Mesodermal cell (in vitro differentiated cells): ENCODE measurements at regions not wholly inside any gene's neighbourhood (a gene's known extent, or its start where the extent isn't known, plus 50 kb on each side); places are given as distances from the start of the nearest gene placed in this dataset.

Experiments
- H3K27ac ChIP-seq: 2 replicates; pipeline ENCODE4 v1.7.0; 2013; ENCODE audit warnings: mild to moderate bottlenecking, low read depth, low read length, moderate library complexity; ENCODE audit not compliant: severe bottlenecking
- H3K36me3 ChIP-seq: 2 replicates; pipeline ENCODE4 v1.7.1; 2013; ENCODE audit warnings: mild to moderate bottlenecking, low read length, moderate library complexity; ENCODE audit not compliant: control insufficient read depth, insufficient read depth
- H3K4me1 ChIP-seq: one replicate; pipeline ENCODE4 v1.7.1; 2013; ENCODE audit warnings: mild to moderate bottlenecking, low read length; ENCODE audit not compliant: insufficient read depth, control insufficient read depth, poor library complexity, severe bottlenecking
- H3K4me3 ChIP-seq: 2 replicates; pipeline ENCODE4 v1.7.0; 2013; ENCODE audit warnings: low read length, control low read depth, mild to moderate bottlenecking; ENCODE audit not compliant: insufficient read depth, poor library complexity, severe bottlenecking; ENCODE audit errors: extremely low read depth
- H3K9me3 ChIP-seq: 2 replicates; pipeline ENCODE4 v1.7.1; 2013; ENCODE audit warnings: mild to moderate bottlenecking, low read length, moderate library complexity; ENCODE audit not compliant: control insufficient read depth
- WGBS, 2 experiments: methylation state at CpG; one replicate each; pipeline ENCODE4 v1.1.5; 2013; ENCODE audit warnings: missing lambda C conversion rate in 2 of 2; ENCODE audit not compliant: insufficient coverage in 2 of 2; 5-methylcytosine and 5-hydroxymethylcytosine counted together

DNA sequence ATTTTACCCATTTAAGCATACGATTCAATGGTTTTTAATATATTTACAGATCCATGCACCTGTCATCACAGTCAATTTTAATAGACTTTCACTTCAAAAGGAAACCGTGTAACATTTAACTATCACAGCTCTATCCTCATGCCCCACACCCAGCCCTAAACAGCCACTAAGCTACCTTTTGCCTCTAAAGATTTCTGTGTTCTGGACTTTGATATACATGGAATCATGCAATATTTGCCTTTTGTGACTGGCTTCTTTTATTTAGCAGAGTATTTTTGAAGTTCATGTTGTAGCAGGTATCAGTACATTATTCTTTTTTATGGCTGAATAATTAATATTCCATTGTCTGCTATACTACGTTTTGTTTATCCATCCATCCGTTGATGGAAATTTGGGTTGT is 50.3 kb upstream of the STX16 start:
- Histone ChIP-seq H3K4me3 (no peak overlapping the region), H3K9me3 (peaks cover 3% of the 10 kb centered on the region), H3K27ac (no peak overlapping the region), H3K4me1 (no peaks in the 10 kb centered on the region), H3K36me3 (no peaks in the 10 kb centered on the region)
- WGBS, 2 experiments = 94 to 100% methylated on average over 1 to 2 of the region's 4 CpGs

GRCh38 chr20:58599966-58600365 is 51.1 kb upstream of the STX16 start:
- Histone ChIP-seq H3K4me1 (no peaks in the 10 kb centered on the region), H3K27ac (no peak overlapping the region), H3K9me3 (peaks cover 3% of the 10 kb centered on the region), H3K4me3 (no peak overlapping the region), H3K36me3 (no peaks in the 10 kb centered on the region)
- 96 to 98% methylated on average over 9 to 10 of the region's 10 CpGs for WGBS, 2 experiments

DNA sequence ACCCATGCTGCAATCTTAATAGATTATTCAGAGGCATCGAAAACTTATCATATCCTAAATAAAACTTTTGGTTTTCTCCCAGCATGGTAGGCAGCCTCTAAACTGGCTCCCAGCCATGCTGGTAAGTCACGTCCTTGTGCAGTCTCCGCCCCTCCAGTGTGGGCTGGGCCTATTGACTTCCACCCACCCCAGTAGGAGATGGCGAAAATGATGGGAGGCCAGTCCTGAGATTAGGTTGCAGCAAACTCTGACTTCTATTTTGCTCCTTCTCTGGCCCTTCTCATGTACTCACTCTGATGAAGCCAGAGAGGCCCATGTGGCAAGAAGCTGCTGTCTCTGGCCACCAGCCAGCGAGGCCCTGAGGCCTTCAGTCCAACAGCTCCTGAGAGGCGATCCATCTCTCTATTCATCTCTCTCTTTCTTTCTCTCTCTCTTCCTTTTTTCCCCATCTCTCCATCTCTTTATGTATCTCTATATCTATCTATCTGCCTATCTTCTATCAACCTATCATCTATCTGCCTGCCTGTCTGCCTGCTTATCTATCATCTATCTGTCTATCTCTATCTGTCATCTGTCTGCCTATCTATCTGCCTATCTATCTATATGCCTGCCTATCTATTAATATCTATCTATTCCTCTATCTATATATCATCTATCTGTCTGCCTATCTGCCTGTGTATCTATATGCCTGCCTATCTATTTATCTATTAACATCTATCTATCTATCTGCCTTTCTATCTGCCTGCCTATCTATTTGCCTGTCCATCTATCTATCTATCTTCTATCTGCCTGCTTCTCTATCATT is 52.7 kb upstream of the STX16 start:
- 91 to 97% methylated on average over 5 to 6 of the region's 6 CpGs for WGBS, 2 experiments
- H3K27ac ChIP-seq = no peak overlapping the region

GRCh38 chr20:58597249-58597891 is 53.7 kb upstream of the STX16 start:
- Histone ChIP-seq H3K4me3 (no peak overlapping the region), H3K9me3 (peaks cover 3% of the 10 kb centered on the region), H3K36me3 (no peaks in the 10 kb centered on the region), H3K27ac (peak overlapping the region; percentile 41), H3K4me1 (no peaks in the 10 kb centered on the region)
- WGBS, 2 experiments = 87% methylated on average over 17 to 18 of the region's 18 CpGs

More for the DNA sequence above, 52.7 kb upstream of the STX16 start:
- peaks cover 3% of the 10 kb centered on the region for H3K9me3 ChIP-seq
- H3K4me3 ChIP-seq = no peak overlapping the region
- H3K4me1 ChIP-seq = no peaks in the 10 kb centered on the region
- H3K36me3 ChIP-seq = no peaks in the 10 kb centered on the region

DNA sequence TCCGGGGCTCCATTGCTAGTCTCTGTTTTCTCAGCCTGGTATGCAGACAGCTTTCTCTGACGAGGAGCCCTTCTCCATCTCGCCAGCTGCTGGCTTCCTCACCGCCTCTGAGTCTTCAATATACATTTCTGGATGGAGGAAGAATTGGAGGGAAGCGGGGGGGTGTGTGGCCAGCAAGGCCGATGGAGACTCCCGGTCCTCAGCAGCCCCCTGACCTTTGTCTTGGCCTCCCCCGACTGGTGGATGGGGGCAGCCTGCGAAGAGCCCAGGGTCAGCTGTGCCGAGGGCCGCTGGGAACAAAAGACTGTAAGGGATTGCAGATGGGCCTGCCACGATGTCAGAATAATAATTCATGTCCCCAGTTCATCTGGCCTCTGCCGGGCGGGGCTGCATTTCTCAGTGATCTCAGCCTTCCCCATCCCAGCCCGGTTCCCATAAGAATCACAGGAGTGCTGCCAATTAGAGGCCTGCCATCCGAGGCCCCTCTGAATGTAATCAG is 54.3 kb upstream of the STX16 start:
- Histone ChIP-seq H3K4me3 (no peak overlapping the region), H3K9me3 (peaks cover 3% of the 10 kb centered on the region), H3K27ac (peak overlapping the region; percentile 41), H3K4me1 (no peaks in the 10 kb centered on the region), H3K36me3 (no peaks in the 10 kb centered on the region)
- WGBS, 2 experiments = 84 to 92% methylated on average over 12 to 14 of the region's 16 CpGs

DNA sequence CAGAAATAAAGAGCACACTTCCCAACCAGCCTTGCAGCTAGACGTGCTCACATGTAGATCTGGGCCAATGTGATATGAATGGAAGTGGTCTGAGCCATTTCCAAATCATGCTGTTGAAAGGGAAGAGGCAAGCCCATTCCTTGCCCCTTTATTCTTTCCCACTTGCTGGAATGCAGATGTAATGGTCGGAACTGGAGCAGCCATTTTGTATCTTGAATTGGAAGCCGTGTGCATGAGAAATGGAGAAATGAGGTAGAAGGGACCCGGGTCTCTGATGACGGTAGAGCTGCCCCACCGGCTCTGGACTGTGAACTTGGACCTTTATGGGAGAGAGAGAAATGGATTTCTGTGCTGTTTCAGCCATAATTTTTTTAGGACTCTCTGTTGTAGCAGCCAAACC is 54.8 kb upstream of the STX16 start:
- H3K4me3 ChIP-seq = no peak overlapping the region
- peak overlapping the region; percentile 41 for H3K27ac ChIP-seq
- peaks cover 3% of the 10 kb centered on the region for H3K9me3 ChIP-seq
- WGBS, 2 experiments = 82 to 87% methylated on average over 6 of the region's 6 CpGs
- no peaks in the 10 kb centered on the region for H3K4me1 ChIP-seq
- H3K36me3 ChIP-seq = no peaks in the 10 kb centered on the region

GRCh38 chr20:58595167-58595566 is 55.9 kb upstream of the STX16 start:
- no peak overlapping the region for H3K27ac ChIP-seq
- WGBS, 2 experiments = 80% methylated on average over 2 of the region's 3 CpGs; no CpG with 5 or more reads in 1 of the 2 experiments
- H3K4me1 ChIP-seq = no peaks in the 10 kb centered on the region

GRCh38 chr20:58593880-58594638 is 57.0 kb upstream of the STX16 start:
- Histone ChIP-seq H3K4me3 (no peak overlapping the region), H3K4me1 (no peaks in the 10 kb centered on the region), H3K36me3 (no peaks in the 10 kb centered on the region), H3K27ac (no peak overlapping the region), H3K9me3 (peaks cover 3% of the 10 kb centered on the region)
- 89 to 90% methylated on average over 14 to 17 of the region's 18 CpGs for WGBS, 2 experiments

More at GRCh38 chr20:58595167-58595566, 55.9 kb upstream of the STX16 start:
- Histone ChIP-seq H3K36me3 (no peaks in the 10 kb centered on the region), H3K9me3 (peaks cover 3% of the 10 kb centered on the region), H3K4me3 (no peak overlapping the region)

DNA sequence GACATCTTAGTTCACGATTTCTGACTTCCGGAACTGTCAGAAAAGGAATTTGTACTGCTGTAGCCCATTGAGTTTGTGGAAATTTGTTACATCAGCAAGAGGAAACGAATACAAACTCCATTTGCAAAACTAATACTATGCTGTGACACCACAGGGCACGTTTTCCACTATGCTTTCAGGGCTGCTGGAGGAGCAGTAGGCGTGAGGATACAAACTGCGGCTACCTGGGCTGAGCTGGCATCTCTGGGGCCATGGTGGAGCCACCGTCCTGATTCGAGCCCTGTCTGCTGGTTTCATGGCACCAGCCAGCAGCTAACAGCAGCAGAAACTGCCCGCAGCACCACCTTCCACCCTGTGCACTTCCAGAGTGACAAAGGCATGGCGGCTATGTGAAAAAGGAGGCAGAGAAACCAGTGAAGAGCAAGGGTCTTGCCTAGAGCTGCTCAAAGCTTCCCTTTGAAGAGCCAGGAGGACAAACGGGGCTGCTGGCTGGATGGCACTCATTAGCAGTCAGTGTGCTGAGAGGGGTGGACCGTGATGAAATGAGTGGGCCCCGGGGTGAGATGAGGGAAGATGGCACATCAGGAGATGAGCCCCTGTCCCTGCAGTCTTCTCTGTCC is 58.9 kb upstream of the STX16 start:
- H3K4me3 ChIP-seq = no peak overlapping the region
- H3K9me3 ChIP-seq = peaks cover 3% of the 10 kb centered on the region
- H3K4me1 ChIP-seq = no peaks in the 10 kb centered on the region
- 80 to 81% methylated on average over 9 to 10 of the region's 13 CpGs for WGBS, 2 experiments
- H3K27ac ChIP-seq = no peak overlapping the region
- no peaks in the 10 kb centered on the region for H3K36me3 ChIP-seq
